ENCODE measurements at regions not wholly inside any gene's neighbourhood (a gene's known extent, or its start where the extent isn't known, plus 50 kb on each side); places are given as distances from the start of the nearest gene placed in this dataset.
"Not testable (repeated sequence)": the region's sequence is repeated elsewhere in the genome, so short reads cannot be mapped to it uniquely, and the experiment has no call there.

- DNase-seq, result no peak
Observed at GRCh38 chr2:186399082-186399644, 86.9 kb upstream of the ZC3H15 start.

GRCh38 chr2:186405842-186406241 lies 80.2 kb upstream of the ZC3H15 start:
- no peak for DNase-seq

GRCh38 chr2:186407611-186408010 lies 78.4 kb upstream of the ZC3H15 start:
- DNase-seq, result no peak

- DNase-seq, result no peak
Observed at GRCh38 chr2:186410802-186411201, 75.3 kb upstream of the ZC3H15 start.

- no peak for DNase-seq
Observed at GRCh38 chr2:186422226-186422625, 63.8 kb upstream of the ZC3H15 start.

- DNase-seq, result no peak
Observed at GRCh38 chr2:186423481-186423880, 62.6 kb upstream of the ZC3H15 start.

- no peak for DNase-seq
Observed at GRCh38 chr2:186424265-186424664, 61.8 kb upstream of the ZC3H15 start.

GRCh38 chr2:186425576-186425975 lies 60.5 kb upstream of the ZC3H15 start:
- no peak for DNase-seq

GRCh38 chr2:186426153-186427016 lies 59.7 kb upstream of the ZC3H15 start:
- DNase-seq, result no peak

- DNase-seq, result not testable (repeated sequence)
Observed at GRCh38 chr2:186427017-186427350, 59.1 kb upstream of the ZC3H15 start.

GRCh38 chr2:186427970-186428369 lies 58.1 kb upstream of the ZC3H15 start:
- DNase-seq, result no peak

GRCh38 chr2:186429104-186429503 lies 57.0 kb upstream of the ZC3H15 start:
- no peak for DNase-seq

GRCh38 chr2:186431306-186431705 lies 54.8 kb upstream of the ZC3H15 start:
- no peak for DNase-seq

- no peak for DNase-seq
Observed at GRCh38 chr2:186433040-186433439, 53.0 kb upstream of the ZC3H15 start.

GRCh38 chr2:186433777-186434432 lies 52.2 kb upstream of the ZC3H15 start:
- DNase-seq, result no peak

All from NCI-H510A treated with DMSO at 0.1 percent for 48 hours (cell line).